IMR-90 (cell line): ENCODE measurements at regions not wholly inside any gene's neighbourhood (a gene's known extent, or its start where the extent isn't known, plus 50 kb on each side); places are given as distances from the start of the nearest gene placed in this dataset.

ENCODE experiments used
- ATAC-seq: fragments of 200-7000 bp; cut with Tn5 transposase; 2 replicates; pipeline ENCODE4 v1.9.1; 2020; ENCODE audit warnings: low read depth, mild to moderate bottlenecking, moderate library complexity
- BruUV-seq: library from RNA; stranded (reverse); fragments of 400-500 nt; replicated peaks from 2 replicates; lab custom pipeline; 2021; lab: Mats Ljungman, UMichigan
- CTCF ChIA-PET: fragments of 300-600 bp; formaldehyde crosslinking; extraction: SDS; loops from one replicate; lab custom pipeline; 2021; ENCODE audit warnings: antibody characterized with exemption; lab: Yijun Ruan, JAX
- POLR2A ChIA-PET: fragments of 300-600 bp; sonication (Branson Sonifier 250); formaldehyde crosslinking; loops from one replicate; lab custom pipeline; 2022; ENCODE audit warnings: antibody characterized with exemption; ENCODE audit not compliant: unreplicated experiment; lab: Charles Lee
- DNase-seq: peaks from one replicate; pipeline ENCODE4 v3.0.0; 2013
- H2AFZ ChIP-seq: replicated peaks from 2 replicates; pipeline ENCODE3; 2013; ENCODE audit warnings: low read length, mild to moderate bottlenecking; ENCODE audit not compliant: poor library complexity
- H2AK5ac ChIP-seq: 2 replicates; pipeline ENCODE4 v1.6.1; 2013; ENCODE audit warnings: low read depth, low read length, inconsistent platforms
- H2AK9ac ChIP-seq: replicated peaks from 2 replicates; pipeline ENCODE3; 2013; ENCODE audit warnings: mild to moderate bottlenecking, low read depth, low read length, moderate library complexity; ENCODE audit not compliant: poor library complexity
- H2BK120ac ChIP-seq: 2 replicates; pipeline ENCODE4 v1.6.1; 2013; ENCODE audit warnings: low read depth, low read length, inconsistent platforms
- H2BK15ac ChIP-seq: 3 replicates; pipeline ENCODE4 v1.6.1; 2013; ENCODE audit warnings: low read depth, low read length, inconsistent platforms
- H2BK20ac ChIP-seq: 2 replicates; pipeline ENCODE4 v1.6.1; 2013; ENCODE audit warnings: low read depth, mild to moderate bottlenecking, inconsistent platforms, low read length, moderate library complexity
- H2BK5ac ChIP-seq: 2 replicates; pipeline ENCODE4 v1.6.1; 2013; ENCODE audit warnings: mild to moderate bottlenecking, low read depth, low read length, inconsistent platforms; ENCODE audit not compliant: poor library complexity, severe bottlenecking
- H3K14ac ChIP-seq: replicated peaks from 2 replicates; pipeline ENCODE4 v1.6.1; 2013; ENCODE audit warnings: low read depth, low read length, inconsistent platforms
- H3K18ac ChIP-seq: 2 replicates; pipeline ENCODE4 v1.6.1; 2013; ENCODE audit warnings: low read depth, low read length, control low read depth
- H3K23ac ChIP-seq: 2 replicates; pipeline ENCODE4 v1.6.1; 2013; ENCODE audit warnings: low read depth, low read length, inconsistent platforms
- H3K27ac ChIP-seq: 2 replicates; pipeline ENCODE4 v1.5.1; 2013; ENCODE audit warnings: mild to moderate bottlenecking, control low read depth, low read length; ENCODE audit not compliant: insufficient read depth
- H3K27me3 ChIP-seq: 2 replicates; pipeline ENCODE4 v1.6.1; 2013; ENCODE audit warnings: low read length; ENCODE audit not compliant: control insufficient read depth, insufficient read depth
- H3K36me3 ChIP-seq: 2 replicates; pipeline ENCODE4 v1.6.1; 2013; ENCODE audit warnings: low read length, mixed read lengths; ENCODE audit not compliant: control insufficient read depth, insufficient read depth
- H3K4ac ChIP-seq: 2 replicates; pipeline ENCODE4 v1.6.1; 2013; ENCODE audit warnings: low read depth, low read length, inconsistent platforms
- H3K4me1 ChIP-seq: 2 replicates; pipeline ENCODE4 v1.6.1; 2013; ENCODE audit warnings: low read length, mixed read lengths; ENCODE audit not compliant: control insufficient read depth, insufficient read depth
- H3K4me2 ChIP-seq: 2 replicates; pipeline ENCODE4 v1.6.1; 2013; ENCODE audit warnings: low read depth, mild to moderate bottlenecking, control low read depth, low read length, moderate library complexity
- H3K4me3 ChIP-seq: 2 replicates; pipeline ENCODE4 v1.5.1; 2013; ENCODE audit warnings: low read depth, mild to moderate bottlenecking, control low read depth, low read length, moderate library complexity; ENCODE audit not compliant: insufficient read depth
- H3K56ac ChIP-seq: 2 replicates; pipeline ENCODE4 v1.6.1; 2013; ENCODE audit warnings: low read length, inconsistent platforms; ENCODE audit not compliant: insufficient read depth; ENCODE audit errors: extremely low read depth
- H3K79me1 ChIP-seq, 2 experiments: 2 replicates each; pipeline ENCODE4 v1.6.1; 2013; ENCODE audit warnings: low read length in 2 of 2, inconsistent platforms in 1 of 2, low read depth in 1 of 2
- H3K9ac ChIP-seq: 2 replicates; pipeline ENCODE4 v1.6.1; 2013; ENCODE audit warnings: low read depth, low read length, control low read depth
- H3K9me1 ChIP-seq: 2 replicates; pipeline ENCODE4 v1.6.1; 2013; ENCODE audit warnings: low read length, inconsistent platforms; ENCODE audit not compliant: insufficient read depth
- H3K9me3 ChIP-seq: 2 replicates; pipeline ENCODE4 v1.6.1; 2013; ENCODE audit warnings: low read length; ENCODE audit not compliant: control insufficient read depth, insufficient read depth
- H4K20me1 ChIP-seq: 2 replicates; pipeline ENCODE4 v1.6.1; 2013; ENCODE audit warnings: low read length, inconsistent platforms; ENCODE audit not compliant: insufficient read depth
- H4K5ac ChIP-seq: 2 replicates; pipeline ENCODE4 v1.6.1; 2013; ENCODE audit warnings: mild to moderate bottlenecking, low read depth, low read length, control low read depth
- H4K8ac ChIP-seq, 2 experiments: 2 replicates each; pipeline ENCODE4 v1.6.1; 2013; ENCODE audit warnings: low read depth in 2 of 2, low read length in 2 of 2, control low read depth in 1 of 2, inconsistent platforms in 1 of 2
- H4K91ac ChIP-seq: 2 replicates; pipeline ENCODE4 v1.6.1; 2013; ENCODE audit warnings: low read depth, low read length, inconsistent platforms; ENCODE audit not compliant: insufficient read depth
- BHLHE40 ChIP-seq: fragments of 150-350 bp; IDR thresholded peaks from 2 replicates; pipeline ENCODE4 v1.6.1; 2016; ENCODE audit warnings: mild to moderate bottlenecking, low read depth, low read length
- CEBPB ChIP-seq: IDR thresholded peaks from 2 replicates; pipeline ENCODE4 v1.6.1; 2012; ENCODE audit warnings: low read depth, low read length, improper control_type of control experiment
- CHD1 ChIP-seq: IDR thresholded peaks from 2 replicates; pipeline ENCODE4 v1.6.1; 2012; ENCODE audit warnings: low read depth, low read length, improper control_type of control experiment
- CTCF ChIP-seq: conservative IDR thresholded peaks from 2 replicates; pipeline ENCODE4 v1.5.1; 2012; ENCODE audit warnings: mild to moderate bottlenecking, low read depth, low read length, improper control_type of control experiment
- ELK1 ChIP-seq: fragments of 150-350 bp; IDR thresholded peaks from 2 replicates; pipeline ENCODE4 v1.6.1; 2016; ENCODE audit warnings: low read depth, mild to moderate bottlenecking, low read length, moderate library complexity, borderline replicate concordance
- FOS ChIP-seq: fragments of 150-350 bp; IDR thresholded peaks from 2 replicates; pipeline ENCODE4 v1.6.1; 2016; ENCODE audit warnings: low read depth, low read length
- MAFK ChIP-seq: IDR thresholded peaks from 2 replicates; pipeline ENCODE4 v1.6.1; 2012; ENCODE audit warnings: low read depth, low read length, improper control_type of control experiment
- MAZ ChIP-seq: IDR thresholded peaks from 2 replicates; pipeline ENCODE4 v1.6.1; 2012; ENCODE audit warnings: low read depth, mild to moderate bottlenecking, low read length, improper control_type of control experiment, moderate library complexity, borderline replicate concordance
- MXI1 ChIP-seq: IDR thresholded peaks from 2 replicates; pipeline ENCODE4 v1.6.1; 2012; ENCODE audit warnings: low read depth, mild to moderate bottlenecking, low read length, moderate library complexity, borderline replicate concordance
- NFE2L2 ChIP-seq: fragments of 150-350 bp; IDR thresholded peaks from 2 replicates; pipeline ENCODE4 v1.6.1; 2016; ENCODE audit warnings: low read depth, mild to moderate bottlenecking, low read length
- POLR2A ChIP-seq: IDR thresholded peaks from 2 replicates; pipeline ENCODE4 v1.6.1; 2012; ENCODE audit warnings: mild to moderate bottlenecking, low read depth, low read length
- RAD21 ChIP-seq: IDR thresholded peaks from 2 replicates; pipeline ENCODE4 v1.6.1; 2012; ENCODE audit warnings: low read length, improper control_type of control experiment
- RCOR1 ChIP-seq: IDR thresholded peaks from 2 replicates; pipeline ENCODE4 v1.6.1; 2012; ENCODE audit warnings: mild to moderate bottlenecking, low read length, improper control_type of control experiment; ENCODE audit not compliant: insufficient replicate concordance
- RFX5 ChIP-seq: IDR thresholded peaks from 2 replicates; pipeline ENCODE4 v1.8.0; 2012; ENCODE audit warnings: low read depth, mild to moderate bottlenecking, low read length, moderate library complexity
- SMC3 ChIP-seq: fragments of 150-350 bp; IDR thresholded peaks from 2 replicates; pipeline ENCODE4 v1.6.1; 2016; ENCODE audit warnings: low read depth, mild to moderate bottlenecking, antibody characterized with exemption, low read length, moderate library complexity
- WGBS, 2 experiments: methylation state at CpG; one replicate each; pipeline versions ENCODE4 v1.1.5 to v1.1.7; 2013; ENCODE audit warnings: missing lambda C conversion rate in 2 of 2; ENCODE audit not compliant: insufficient read length in 1 of 2; ENCODE audit errors: extremely low coverage in 2 of 2; 5-methylcytosine and 5-hydroxymethylcytosine counted together
- dilution Hi-C: fragments of 300-500 bp; cut with HindIII; formaldehyde crosslinking; loops from one replicate; pipeline ENCODE4 v1.14.3; 2018; ENCODE audit warnings: low sequenced_read_pairs; ENCODE audit not compliant: unreplicated experiment
- in situ Hi-C: fragments of 300-500 bp; cut with MboI; formaldehyde crosslinking; loops from 3 replicates; pipeline ENCODE4 v1.14.3; 2019; ENCODE audit warnings: low sequenced_read_pairs, inconsistent platforms, mixed read lengths
- intact Hi-C: fragments of 100-400 bp; cut with micrococcal nuclease; formaldehyde crosslinking; loops from 2 replicates; pipeline ENCODE4 v1.10.0; 2022
- TF ChIP-seq, protein P1 (sequence below): fragments of 150-350 bp; IDR thresholded peaks from 2 replicates; pipeline ENCODE4 v1.6.1; 2017; ENCODE audit warnings: mild to moderate bottlenecking, antibody characterized with exemption, low read length, low read depth

DNA sequence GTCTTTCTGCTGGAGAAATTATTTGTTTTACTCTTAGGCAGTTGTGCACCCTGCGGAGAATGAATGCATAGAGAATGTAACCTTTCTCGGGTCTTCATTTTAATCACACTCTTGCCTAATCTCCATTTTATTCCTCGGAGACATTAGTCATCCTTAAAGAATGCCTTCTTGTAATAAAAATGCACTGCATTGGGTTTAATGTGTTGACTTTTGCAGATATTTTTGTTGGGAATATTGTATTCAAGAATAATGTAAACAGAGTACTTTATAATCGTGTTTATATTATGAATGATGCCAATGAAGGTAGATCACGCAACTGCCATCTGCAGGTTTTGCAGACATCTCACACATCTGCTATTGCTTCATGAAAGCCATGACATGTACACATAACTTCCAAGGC lies 1093.9 kb upstream of the CDH6 start:
- H4K8ac ChIP-seq = no peak overlapping the region
- no peak overlapping the region for H3K23ac ChIP-seq
- H3K27ac ChIP-seq = no peak overlapping the region
- no peaks in the 10 kb centered on the region for H3K9me1 ChIP-seq
- no peak overlapping the region for H3K18ac ChIP-seq
- H3K56ac ChIP-seq = no peak overlapping the region
- no peak for ATAC-seq
- no peak overlapping the region for H2AK5ac ChIP-seq
- no peak overlapping the region for H2BK5ac ChIP-seq
- no peak overlapping the region for H3K4ac ChIP-seq
- H3K4me1 ChIP-seq = no peaks in the 10 kb centered on the region
- no peaks in the 10 kb centered on the region for H4K20me1 ChIP-seq
- no peak for TF ChIP-seq MAFK
- TF ChIP-seq, protein P1, sequence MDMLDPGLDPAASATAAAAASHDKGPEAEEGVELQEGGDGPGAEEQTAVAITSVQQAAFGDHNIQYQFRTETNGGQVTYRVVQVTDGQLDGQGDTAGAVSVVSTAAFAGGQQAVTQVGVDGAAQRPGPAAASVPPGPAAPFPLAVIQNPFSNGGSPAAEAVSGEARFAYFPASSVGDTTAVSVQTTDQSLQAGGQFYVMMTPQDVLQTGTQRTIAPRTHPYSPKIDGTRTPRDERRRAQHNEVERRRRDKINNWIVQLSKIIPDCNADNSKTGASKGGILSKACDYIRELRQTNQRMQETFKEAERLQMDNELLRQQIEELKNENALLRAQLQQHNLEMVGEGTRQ = no peak
- TF ChIP-seq CTCF = no peak
- TF ChIP-seq RFX5 = no peak
- no peak for TF ChIP-seq RCOR1
- TF ChIP-seq SMC3 = no peak
- TF ChIP-seq NFE2L2 = no peak
- TF ChIP-seq FOS = no peak
- no peak for TF ChIP-seq POLR2A
- TF ChIP-seq ELK1 = no peak
- no peak for TF ChIP-seq MXI1
- TF ChIP-seq MAZ = no peak
- no peak for TF ChIP-seq CEBPB
- no peak for TF ChIP-seq CHD1
- TF ChIP-seq RAD21 = no peak
- no peak for TF ChIP-seq BHLHE40
- H3K27me3 ChIP-seq = no peaks in the 10 kb centered on the region
- no peak overlapping the region for H2AK9ac ChIP-seq
- no peak overlapping the region for H2BK15ac ChIP-seq
- H3K4me2 ChIP-seq = no peak overlapping the region
- no peak overlapping the region for H3K4me3 ChIP-seq
- intact Hi-C loops (no loop called here), in situ Hi-C loops (no loop called here), dilution Hi-C loops (no loop called here)
- no TSS peak for BruUV-seq
- no peak overlapping the region for H2BK20ac ChIP-seq
- H3K79me1 ChIP-seq = no peaks in the 10 kb centered on the region
- H3K9me3 ChIP-seq = no peaks in the 10 kb centered on the region
- POLR2A ChIA-PET = no interaction called here
- CTCF ChIA-PET = no interaction called here
- no peaks in the 10 kb centered on the region for H3K36me3 ChIP-seq
- H4K5ac ChIP-seq = no peak overlapping the region
- no peak overlapping the region for H4K91ac ChIP-seq
- no peak overlapping the region for H3K9ac ChIP-seq
- WGBS, 2 experiments = no CpG with 5 or more reads among the region's 5 CpGs
- H2BK120ac ChIP-seq = no peak overlapping the region
- H3K14ac ChIP-seq = no peak overlapping the region
- H2AFZ ChIP-seq = no peak overlapping the region
- DNase-seq = no peak
